PC-9 (cell line): ENCODE measurements at regions not wholly inside any gene's neighbourhood (a gene's known extent, or its start where the extent isn't known, plus 50 kb on each side); places are given as distances from the start of the nearest gene placed in this dataset.
"Not testable (repeated sequence)": the region's sequence is repeated elsewhere in the genome, so short reads cannot be mapped to it uniquely, and the experiment has no call there.

Experiments
- EZH2 ChIP-seq: fragments of 200-600 bp; sonication (generic); IDR thresholded peaks from 2 replicates; pipeline ENCODE4 v1.8.0; 2017; ENCODE audit warnings: antibody characterized with exemption, low read depth
- TF ChIP-seq, protein P1 (sequence below): fragments of 200-600 bp; sonication (generic); conservative IDR thresholded peaks from 2 replicates; pipeline ENCODE4 v1.6.1; 2017; ENCODE audit warnings: mixed run types, antibody characterized with exemption, mild to moderate bottlenecking, moderate library complexity

DNA sequence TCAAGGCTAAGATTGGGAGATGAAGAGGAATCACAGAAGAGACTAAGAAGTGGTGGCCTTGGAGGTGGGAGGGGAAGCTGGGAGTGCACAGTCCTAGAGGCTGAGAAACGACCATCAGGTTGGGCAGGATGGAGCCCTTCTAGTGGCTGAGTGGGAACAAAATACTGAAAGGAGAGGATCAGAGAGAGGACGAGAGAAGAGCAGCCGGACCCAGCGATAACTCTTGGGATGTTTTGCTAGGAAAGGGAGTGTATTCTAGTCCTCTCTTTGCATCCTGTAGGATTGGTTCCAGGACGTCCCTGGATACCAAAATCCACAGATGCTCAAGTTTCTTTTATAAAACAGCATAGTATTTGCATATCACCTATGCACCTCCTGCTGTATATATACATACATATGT lies 143.8 kb downstream of the CRLF3 start:
- TF ChIP-seq, protein P1, sequence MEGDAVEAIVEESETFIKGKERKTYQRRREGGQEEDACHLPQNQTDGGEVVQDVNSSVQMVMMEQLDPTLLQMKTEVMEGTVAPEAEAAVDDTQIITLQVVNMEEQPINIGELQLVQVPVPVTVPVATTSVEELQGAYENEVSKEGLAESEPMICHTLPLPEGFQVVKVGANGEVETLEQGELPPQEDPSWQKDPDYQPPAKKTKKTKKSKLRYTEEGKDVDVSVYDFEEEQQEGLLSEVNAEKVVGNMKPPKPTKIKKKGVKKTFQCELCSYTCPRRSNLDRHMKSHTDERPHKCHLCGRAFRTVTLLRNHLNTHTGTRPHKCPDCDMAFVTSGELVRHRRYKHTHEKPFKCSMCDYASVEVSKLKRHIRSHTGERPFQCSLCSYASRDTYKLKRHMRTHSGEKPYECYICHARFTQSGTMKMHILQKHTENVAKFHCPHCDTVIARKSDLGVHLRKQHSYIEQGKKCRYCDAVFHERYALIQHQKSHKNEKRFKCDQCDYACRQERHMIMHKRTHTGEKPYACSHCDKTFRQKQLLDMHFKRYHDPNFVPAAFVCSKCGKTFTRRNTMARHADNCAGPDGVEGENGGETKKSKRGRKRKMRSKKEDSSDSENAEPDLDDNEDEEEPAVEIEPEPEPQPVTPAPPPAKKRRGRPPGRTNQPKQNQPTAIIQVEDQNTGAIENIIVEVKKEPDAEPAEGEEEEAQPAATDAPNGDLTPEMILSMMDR = not testable (repeated sequence)
- not testable (repeated sequence) for TF ChIP-seq EZH2
